Fibroblast of lung (primary cell): ENCODE measurements at regions not wholly inside any gene's neighbourhood (a gene's known extent, or its start where the extent isn't known, plus 50 kb on each side); places are given as distances from the start of the nearest gene placed in this dataset.

Source experiments
- DNase-seq, 2 donors: peaks; one replicate each; pipeline versions ENCODE4 v3.0.0 to v3.0.0-alpha.2; 2010; ENCODE audit warnings: low read depth in 2 of 2
- H2AFZ ChIP-seq: 2 replicates; pipeline ENCODE4 v1.5.1; 2012; ENCODE audit warnings: low read length, control low read depth, inconsistent platforms
- H3K27ac ChIP-seq: 2 replicates; pipeline ENCODE4 v1.5.1; 2011; ENCODE audit warnings: low read length, control low read depth; ENCODE audit not compliant: insufficient read depth
- H3K27me3 ChIP-seq: 2 replicates; pipeline ENCODE4 v1.5.1; 2011; ENCODE audit warnings: mild to moderate bottlenecking, low read length; ENCODE audit not compliant: control insufficient read depth, insufficient read depth
- H3K36me3 ChIP-seq: 2 replicates; pipeline ENCODE4 v1.5.1; 2011; ENCODE audit warnings: low read length; ENCODE audit not compliant: control insufficient read depth, insufficient read depth
- H3K4me1 ChIP-seq: 2 replicates; pipeline ENCODE4 v1.5.1; 2011; ENCODE audit warnings: low read length; ENCODE audit not compliant: control insufficient read depth, insufficient read depth; ENCODE audit errors: extremely low read depth
- H3K4me2 ChIP-seq: 2 replicates; pipeline ENCODE4 v1.5.1; 2011; ENCODE audit warnings: low read length, control low read depth; ENCODE audit not compliant: insufficient read depth; ENCODE audit errors: extremely low read depth
- H3K4me3 ChIP-seq, 4 experiments: fragments of 200-600 bp in 1 of 4; sonication (generic) in 1 of 4; replicated peaks in 1 of 4; 2 replicates each; pipeline ENCODE4 v1.5.1; 2011 to 2016; ENCODE audit warnings: low read length in 4 of 4, low read depth in 3 of 4, mild to moderate bottlenecking in 3 of 4, control low read depth in 2 of 4, inconsistent platforms in 1 of 4, mixed read lengths in 1 of 4; ENCODE audit not compliant: insufficient read depth in 1 of 4; ENCODE audit errors: control extremely low read depth in 1 of 4
- H3K79me2 ChIP-seq: 2 replicates; pipeline ENCODE4 v1.5.1; 2012; ENCODE audit warnings: mild to moderate bottlenecking, low read length, inconsistent platforms; ENCODE audit not compliant: control insufficient read depth, insufficient read depth
- H3K9ac ChIP-seq: 2 replicates; pipeline ENCODE4 v1.5.1; 2011; ENCODE audit warnings: mild to moderate bottlenecking, low read length, control low read depth; ENCODE audit not compliant: insufficient read depth
- H3K9me3 ChIP-seq: 2 replicates; pipeline ENCODE4 v1.5.1; 2012; ENCODE audit warnings: low read depth, low read length; ENCODE audit not compliant: control insufficient read depth, insufficient read depth
- H4K20me1 ChIP-seq: 2 replicates; pipeline ENCODE4 v1.5.1; 2011; ENCODE audit warnings: low read length; ENCODE audit not compliant: control insufficient read depth, insufficient read depth; ENCODE audit errors: extremely low read depth
- CTCF ChIP-seq, 2 donors: IDR thresholded peaks in 1 of 2; conservative IDR thresholded peaks in 1 of 2; 1 replicate in 1 of 2; 2 replicates in 1 of 2; pipeline ENCODE4 v1.5.1; 2011 to 2012; ENCODE audit warnings: low read length in 2 of 2, control low read depth in 1 of 2, inconsistent platforms in 1 of 2, low read depth in 1 of 2, mild to moderate bottlenecking in 1 of 2
- EZH2 ChIP-seq: IDR thresholded peaks from 2 replicates; pipeline ENCODE4 v1.5.1; 2012; ENCODE audit warnings: low read length, control low read depth, mild to moderate bottlenecking; ENCODE audit errors: missing control alignments

- no peak overlapping the region for H3K27ac ChIP-seq
- no peak overlapping the region for H2AFZ ChIP-seq
- TF ChIP-seq EZH2 (no peak), CTCF (conservative IDR thresholded peaks at IDR 0.05 in 1 of 2, IDR thresholded peaks at IDR 0.05 in 1 of 2; ENCODE audit: low read depth in 1 of 2, low read length in 2 of 2) (no peak)
Measured at GRCh38 chr1:163257763-163258162, 55.0 kb upstream of the RGS5 start.

GRCh38 chr1:163258181-163258580 is 55.5 kb upstream of the RGS5 start:
- Histone ChIP-seq H3K79me2 (no peaks in the 10 kb centered on the region), H3K27me3 (no peaks in the 10 kb centered on the region), H3K9ac (no peak overlapping the region), H3K36me3 (no peaks in the 10 kb centered on the region), H3K9me3 (no peaks in the 10 kb centered on the region), H3K4me1 (no peaks in the 10 kb centered on the region), H2AFZ (no peak overlapping the region), H3K4me2 (no peak overlapping the region), H4K20me1 (no peaks in the 10 kb centered on the region), H3K4me3 (no peak overlapping the region), H3K27ac (no peak overlapping the region)
- TF ChIP-seq CTCF (conservative IDR thresholded peaks at IDR 0.05 in 1 of 2, IDR thresholded peaks at IDR 0.05 in 1 of 2; ENCODE audit: low read depth in 1 of 2, low read length in 2 of 2) (no peak), EZH2 (no peak)
- DNase-seq, result peak; percentile 13 to 70

More at GRCh38 chr1:163257763-163258162, 55.0 kb upstream of the RGS5 start:
- Histone ChIP-seq H3K36me3 (no peaks in the 10 kb centered on the region), H3K4me3 (no peak overlapping the region), H3K27me3 (no peaks in the 10 kb centered on the region), H3K79me2 (no peaks in the 10 kb centered on the region), H3K9me3 (no peaks in the 10 kb centered on the region), H3K4me2 (no peak overlapping the region), H4K20me1 (no peaks in the 10 kb centered on the region), H3K9ac (no peak overlapping the region), H3K4me1 (no peaks in the 10 kb centered on the region)
- DNase-seq, result no peak

- Histone ChIP-seq H4K20me1 (no peaks in the 10 kb centered on the region), H2AFZ (no peak overlapping the region), H3K9ac (no peak overlapping the region), H3K9me3 (no peaks in the 10 kb centered on the region), H3K36me3 (no peaks in the 10 kb centered on the region), H3K4me1 (no peaks in the 10 kb centered on the region), H3K27me3 (no peaks in the 10 kb centered on the region), H3K4me3 (no peak overlapping the region), H3K4me2 (no peak overlapping the region), H3K27ac (no peak overlapping the region), H3K79me2 (no peaks in the 10 kb centered on the region)
- TF ChIP-seq EZH2 (no peak), CTCF (conservative IDR thresholded peaks at IDR 0.05 in 1 of 2, IDR thresholded peaks at IDR 0.05 in 1 of 2; ENCODE audit: low read depth in 1 of 2, low read length in 2 of 2) (no peak)
- DNase-seq, result peak in 1 of 2 donors; percentile 33
Measured at GRCh38 chr1:163263818-163264655, 57.7 kb upstream of the NUF2 start.
